ENCODE measurements at regions not wholly inside any gene's neighbourhood (a gene's known extent, or its start where the extent isn't known, plus 50 kb on each side); places are given as distances from the start of the nearest gene placed in this dataset.

GRCh38 chr14:98754343-98755020, 517.5 kb downstream of the BCL11B start:
- no peak for DNase-seq

GRCh38 chr14:98756749-98757148, 515.2 kb downstream of the BCL11B start:
- DNase-seq, result no peak

DNA sequence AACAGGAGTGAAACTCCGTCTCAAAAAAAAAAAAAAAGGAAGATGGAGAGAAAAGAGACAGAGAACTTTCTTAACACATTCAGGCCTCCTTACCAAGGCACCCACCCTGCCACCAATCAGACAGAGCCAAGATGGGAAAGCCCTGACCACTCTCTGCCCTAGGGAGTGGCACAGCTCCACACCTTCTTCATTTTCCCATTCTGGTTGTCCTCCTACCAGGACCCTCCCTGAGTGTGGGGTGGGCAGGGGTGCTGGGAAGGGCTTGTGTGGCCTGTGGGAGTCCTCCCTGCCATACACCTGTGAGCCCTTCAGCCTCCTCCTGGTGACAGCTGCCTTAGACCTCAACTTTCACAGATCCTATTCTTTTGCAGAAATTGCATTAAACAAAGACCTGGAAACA, 513.6 kb downstream of the BCL11B start:
- DNase-seq, result no peak

DNA sequence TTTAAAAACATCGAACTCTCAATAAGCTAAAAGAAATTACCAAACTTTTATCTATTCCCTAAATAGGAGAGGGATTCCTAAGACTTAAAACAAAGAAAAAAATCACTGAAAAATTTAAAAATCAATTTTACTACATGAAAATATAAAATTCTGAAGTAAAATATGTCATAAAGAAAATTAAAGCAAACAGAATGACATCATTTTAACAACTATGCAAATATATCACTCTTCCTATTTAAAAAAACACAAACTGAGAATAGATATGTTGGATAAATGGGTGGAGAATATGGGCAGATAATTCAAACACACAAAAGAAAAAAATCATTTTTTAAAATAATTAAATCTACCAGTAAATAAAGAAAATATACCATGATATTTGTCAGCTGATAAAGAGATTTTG, 510.0 kb downstream of the BCL11B start:
- DNase-seq, result no peak

GRCh38 chr14:98766818-98767217, 505.2 kb downstream of the BCL11B start:
- DNase-seq, result no peak

GRCh38 chr14:98769326-98769725, 502.7 kb downstream of the BCL11B start:
- no peak for DNase-seq

- no peak for DNase-seq
Observed at GRCh38 chr14:98770151-98770550, 501.8 kb downstream of the BCL11B start.

DNA sequence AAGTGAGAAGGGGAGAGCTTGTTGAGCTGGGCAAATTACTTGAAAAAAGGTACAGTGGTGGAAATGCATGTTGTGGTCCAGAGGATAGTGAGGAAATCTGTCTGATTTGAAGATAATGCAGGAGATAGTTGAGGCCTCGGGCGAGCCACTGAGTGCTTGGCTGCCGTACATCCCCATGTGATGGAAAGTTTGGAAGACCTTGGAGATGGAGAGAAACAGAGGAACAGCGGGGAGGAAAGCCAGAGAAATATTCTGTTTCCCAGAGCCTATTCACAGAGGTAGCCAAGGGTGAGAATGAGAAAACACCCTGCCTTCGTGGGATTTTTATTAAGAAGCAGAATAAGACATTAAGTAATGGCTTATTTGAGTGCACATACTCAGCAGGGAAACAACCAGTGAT, 498.2 kb downstream of the BCL11B start:
- DNase-seq, result no peak

GRCh38 chr14:98775892-98776291, 496.1 kb downstream of the BCL11B start:
- DNase-seq, result no peak

- DNase-seq, result no peak
Observed at GRCh38 chr14:98782062-98782461, 489.9 kb downstream of the BCL11B start.

- no peak for DNase-seq
Observed at GRCh38 chr14:98785578-98785977, 486.4 kb downstream of the BCL11B start.

GRCh38 chr14:98786456-98786855, 485.5 kb downstream of the BCL11B start:
- DNase-seq, result no peak

- DNase-seq, result peak; percentile 6
Observed at GRCh38 chr14:98791661-98792060, 480.3 kb downstream of the BCL11B start.

DNA sequence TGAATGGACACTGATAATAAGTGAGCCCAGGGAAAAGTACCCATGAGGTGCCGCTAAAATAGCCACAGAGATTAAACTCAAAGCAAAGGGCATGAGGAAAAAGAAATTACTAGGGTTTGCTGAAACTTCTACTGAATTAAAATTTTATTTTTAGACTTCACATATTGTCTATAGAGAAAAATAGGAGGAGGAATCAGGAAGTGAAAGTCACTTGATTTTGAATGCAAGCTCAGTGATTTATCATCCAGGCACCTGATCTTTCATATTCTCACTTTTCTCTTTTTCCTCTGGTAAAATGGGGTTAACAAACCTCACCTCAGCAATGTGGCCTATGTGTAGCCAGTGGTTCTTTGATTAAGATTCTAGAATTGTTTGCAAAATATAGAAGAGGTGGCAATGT, 479.8 kb downstream of the BCL11B start:
- DNase-seq, result peak; percentile 5

DNA sequence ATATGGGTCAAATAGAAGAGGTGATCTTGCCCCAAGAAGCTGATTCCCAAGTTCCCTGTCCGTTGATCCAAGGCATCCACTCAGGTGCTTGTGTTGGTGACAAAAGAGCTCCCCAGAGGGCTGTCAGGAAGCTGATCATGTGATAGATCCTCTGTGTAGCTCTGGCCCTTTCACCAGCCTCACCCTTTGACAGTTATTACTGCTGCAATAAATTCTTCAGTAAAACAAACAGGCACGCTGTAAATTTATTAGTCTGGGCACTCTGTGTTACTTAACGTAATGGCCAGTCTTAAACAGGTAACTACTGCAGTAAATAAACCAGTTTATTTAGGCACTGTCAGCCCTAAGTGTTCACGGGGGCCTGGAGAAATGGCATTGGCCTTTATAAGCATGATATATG, 473.9 kb downstream of the BCL11B start:
- DNase-seq, result no peak

DNA sequence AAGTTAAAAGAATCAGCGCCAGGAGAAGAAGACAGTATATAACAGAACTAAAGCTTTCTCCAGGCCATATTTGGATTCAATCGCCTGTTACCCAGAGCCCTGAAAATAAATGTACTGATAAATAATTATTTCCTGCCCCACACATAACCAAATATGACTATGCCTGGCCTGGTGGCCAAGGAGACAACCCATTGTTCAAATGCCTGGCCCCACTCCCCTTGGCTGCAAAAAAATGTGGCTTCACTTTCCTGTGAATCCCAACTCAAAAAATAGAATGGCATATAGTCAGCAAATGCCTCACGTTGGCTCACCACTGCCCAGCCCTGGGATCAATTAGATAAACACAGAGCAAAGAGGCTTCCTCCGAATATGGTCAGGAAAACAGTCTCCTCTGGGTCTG, 472.1 kb downstream of the BCL11B start:
- no peak for DNase-seq

- DNase-seq, result no peak
Observed at GRCh38 chr14:98802044-98802443, 470.0 kb downstream of the BCL11B start.

- DNase-seq, result no peak
Observed at GRCh38 chr14:98803196-98803595, 468.8 kb downstream of the BCL11B start.

GRCh38 chr14:98808494-98809407, 463.2 kb downstream of the BCL11B start:
- no peak for DNase-seq

GRCh38 chr14:98816195-98816594, 455.8 kb downstream of the BCL11B start:
- DNase-seq, result no peak

GRCh38 chr14:98816720-98817119, 455.3 kb downstream of the BCL11B start:
- no peak for DNase-seq

- DNase-seq, result no peak
Observed at GRCh38 chr14:98819132-98819866, 452.7 kb downstream of the BCL11B start.

- no peak for DNase-seq
Observed at GRCh38 chr14:98819867-98820206, 452.2 kb downstream of the BCL11B start.

DNA sequence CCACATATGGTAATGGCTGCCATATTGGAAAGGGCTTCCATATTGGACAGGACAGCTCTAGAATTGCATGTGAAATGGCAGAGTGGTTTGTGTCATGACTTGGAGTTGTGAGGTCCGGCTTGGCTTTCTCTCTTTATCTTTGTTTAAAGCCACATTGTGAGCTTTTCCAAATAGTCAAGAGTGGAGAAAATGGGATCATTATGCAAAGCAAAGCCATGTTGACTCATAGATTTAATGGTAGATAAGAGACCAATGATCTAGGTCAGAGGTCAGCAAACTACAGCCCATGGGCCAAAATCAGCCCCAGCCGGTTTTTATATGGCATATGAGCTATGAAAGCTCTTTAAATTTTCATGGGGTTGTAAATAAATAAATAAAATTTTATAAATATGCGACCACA, 449.1 kb downstream of the BCL11B start:
- no peak for DNase-seq

Measured in RPMI8226 (cell line).